SK-N-MC (cell line): ENCODE measurements at regions not wholly inside any gene's neighbourhood (a gene's known extent, or its start where the extent isn't known, plus 50 kb on each side); places are given as distances from the start of the nearest gene placed in this dataset.

Experiments used
- EZH2 ChIP-seq: fragments of 200-600 bp; sonication (generic); IDR thresholded peaks from one replicate; pipeline ENCODE4 v1.6.1; 2017; ENCODE audit warnings: antibody characterized with exemption
- POLR2AphosphoS5 ChIP-seq: IDR thresholded peaks from 2 replicates; pipeline ENCODE4 v1.6.1; 2012; ENCODE audit warnings: mild to moderate bottlenecking, low read depth, low read length, borderline replicate concordance

- TF ChIP-seq POLR2AphosphoS5 (no peak), EZH2 (no peak)
These were observed 1047.2 kb upstream of the PIK3C3 start for GRCh38 chr18:40907842-40908241.
